ENCODE measurements at regions not wholly inside any gene's neighbourhood (a gene's known extent, or its start where the extent isn't known, plus 50 kb on each side); places are given as distances from the start of the nearest gene placed in this dataset.

GRCh38 chr9:129398101-129398960, 220.3 kb upstream of the IER5L start:
- no peak overlapping the region for H3K4me2 ChIP-seq (ENCODE audit: insufficient read depth in 1 of 2, low read depth in 2 of 2, low read length in 2 of 2)
- H3K36me3 ChIP-seq (ENCODE audit: control insufficient read depth in 2 of 4, insufficient read depth in 4 of 4, low read length in 3 of 4): no peaks in the 10 kb centered on the region
- H3K27me3 ChIP-seq (replicated peaks in 1 of 4; ENCODE audit: control insufficient read depth in 3 of 4, extremely low read depth in 1 of 4, insufficient read depth in 3 of 4, low read length in 3 of 4): peaks cover 0 to 3% (median 0%) of the 10 kb centered on the region in 4 experiments; a peak in 1 of 7 replicates
- FAIRE-seq: no peak
- no peak overlapping the region for H3K18ac ChIP-seq (ENCODE audit: extremely low read depth, low read length)
- no peak overlapping the region for H2BK120ac ChIP-seq (replicated peaks; ENCODE audit: low read depth, low read length)
- no peaks in the 10 kb centered on the region for H3K79me2 ChIP-seq (ENCODE audit: control insufficient read depth in 1 of 2, insufficient read depth in 2 of 2, low read length in 2 of 2)
- H3K23ac ChIP-seq (ENCODE audit: insufficient read length): no peak overlapping the region
- CTCF ChIA-PET (ENCODE audit: partially characterized antibody): no interaction called here
- H3K79me1 ChIP-seq (ENCODE audit: low read depth, low read length): no peaks in the 10 kb centered on the region
- H3K9ac ChIP-seq (replicated peaks in 1 of 4; ENCODE audit: extremely low read depth in 1 of 4, low read depth in 3 of 4, low read length in 3 of 4): no peak overlapping the region
- peaks cover 29% of the 10 kb centered on the region; the same call in 1 of the 2 replicates for H3K23me2 ChIP-seq (ENCODE audit: low read depth, low read length)
- H2BK12ac ChIP-seq (ENCODE audit: low read depth, low read length): no peak overlapping the region
- H2AK5ac ChIP-seq (ENCODE audit: low read depth, low read length): no peak overlapping the region
- no peak overlapping the region for H2BK5ac ChIP-seq (ENCODE audit: low read depth, low read length)
- H4K91ac ChIP-seq (replicated peaks; ENCODE audit: insufficient read length, low read length): no peak overlapping the region
- H3K27ac ChIP-seq (ENCODE audit: low read depth, low read length): no peak overlapping the region
- H3K14ac ChIP-seq (ENCODE audit: insufficient read length): no peak overlapping the region
- peak overlapping the region; percentile 61; the same call in 1 of the 2 replicates for H2BK15ac ChIP-seq (ENCODE audit: low read length)
- H3K4me1 ChIP-seq (replicated peaks in 1 of 4; ENCODE audit: control insufficient read depth in 3 of 4, insufficient read depth in 4 of 4, low read length in 3 of 4): peaks cover 2 to 26% (median 9%) of the 10 kb centered on the region in 4 experiments
- H2AFZ ChIP-seq (ENCODE audit: low read length): no peak overlapping the region
- H4K5ac ChIP-seq (ENCODE audit: insufficient read length, low read depth, low read length): no peak overlapping the region
- peaks cover 0 to 2% of the 10 kb centered on the region in 2 experiments for H4K20me1 ChIP-seq (replicated peaks in 1 of 2; ENCODE audit: control insufficient read depth in 1 of 2, insufficient read depth in 2 of 2, low read length in 2 of 2)
- H3K4ac ChIP-seq (replicated peaks; ENCODE audit: insufficient read length, low read depth, low read length): no peak overlapping the region
- POLR2A ChIA-PET (ENCODE audit: partially characterized antibody): interaction anchor here (0.6 to 1.6 kb wide), 2 partner anchors 9 to 70 kb away, joined by 3 to 4 read pairs; no protein-coding TSS in a partner anchor
- H2BK20ac ChIP-seq (ENCODE audit: low read length): no peak overlapping the region
- no peaks in the 10 kb centered on the region for H3K9me3 ChIP-seq (ENCODE audit: insufficient read depth in 2 of 2, low read depth in 1 of 2, low read length in 1 of 2)
- H3K56ac ChIP-seq (replicated peaks; ENCODE audit: insufficient read length, low read depth, low read length): no peak overlapping the region
- no peak for DNase-seq (ENCODE audit: low read depth in 1 of 2, low spot score in 2 of 2)
- WGBS, 2 experiments (ENCODE audit: extremely low coverage in 1 of 2, insufficient coverage in 1 of 2, insufficient read length in 1 of 2, insufficient replicate concordance in 2 of 2, low coverage in 1 of 2, low lambda C conversion rate in 2 of 2, missing lambda C conversion rate in 1 of 2): 86% methylated on average over 20 of the region's 20 CpGs; no CpG with 5 or more reads in 1 of the 2 experiments
- no peak overlapping the region for H3K4me3 ChIP-seq (ENCODE audit: extremely low read depth in 1 of 4, insufficient read depth in 2 of 4, low read depth in 3 of 4, low read length in 4 of 4)
- 0 out of 2 replicates have a peak overlapping the region, but pooled peaks have one; percentile 4 for H4K8ac ChIP-seq (ENCODE audit: extremely low read depth, insufficient read depth, low read length)
- no peak for TF ChIP-seq SIN3A (conservative IDR thresholded peaks at IDR 0.05 in 1 of 2, IDR thresholded peaks at IDR 0.05 in 1 of 2; ENCODE audit: low read depth in 1 of 2, low read length in 2 of 2)
